SJSA1 (cell line): ENCODE measurements at regions not wholly inside any gene's neighbourhood (a gene's known extent, or its start where the extent isn't known, plus 50 kb on each side); places are given as distances from the start of the nearest gene placed in this dataset.

ENCODE experiments used
- DNase-seq, 2 experiments: peaks; one replicate each; pipeline ENCODE4 v3.0.0-alpha.2; 2015 to 2020; ENCODE audit warnings: low spot score in 2 of 2, low read depth in 1 of 2
- H3K27ac ChIP-seq: fragments of 250-450 bp; sonication (Bioruptor Pico); 2 replicates; pipeline ENCODE4 v1.5.1; 2020; ENCODE audit warnings: mild to moderate bottlenecking, moderate library complexity
- H3K27me3 ChIP-seq: fragments of 250-450 bp; sonication (Bioruptor Pico); replicated peaks from 2 replicates; pipeline ENCODE4 v1.5.1; 2020; ENCODE audit warnings: mild to moderate bottlenecking, moderate library complexity
- H3K36me3 ChIP-seq: fragments of 250-450 bp; sonication (Bioruptor Pico); 2 replicates; pipeline ENCODE4 v1.5.1; 2020; ENCODE audit warnings: mild to moderate bottlenecking
- H3K4me1 ChIP-seq: fragments of 250-450 bp; sonication (Bioruptor Pico); replicated peaks from 2 replicates; pipeline ENCODE4 v1.6.1; 2021; ENCODE audit warnings: mild to moderate bottlenecking
- H3K4me3 ChIP-seq: fragments of 250-450 bp; sonication (Bioruptor Pico); 2 replicates; pipeline ENCODE4 v1.5.1; 2020; ENCODE audit warnings: mild to moderate bottlenecking
- H3K9me3 ChIP-seq: fragments of 250-450 bp; sonication (Bioruptor Pico); replicated peaks from 2 replicates; pipeline ENCODE4 v1.5.1; 2020; ENCODE audit warnings: mild to moderate bottlenecking

DNA sequence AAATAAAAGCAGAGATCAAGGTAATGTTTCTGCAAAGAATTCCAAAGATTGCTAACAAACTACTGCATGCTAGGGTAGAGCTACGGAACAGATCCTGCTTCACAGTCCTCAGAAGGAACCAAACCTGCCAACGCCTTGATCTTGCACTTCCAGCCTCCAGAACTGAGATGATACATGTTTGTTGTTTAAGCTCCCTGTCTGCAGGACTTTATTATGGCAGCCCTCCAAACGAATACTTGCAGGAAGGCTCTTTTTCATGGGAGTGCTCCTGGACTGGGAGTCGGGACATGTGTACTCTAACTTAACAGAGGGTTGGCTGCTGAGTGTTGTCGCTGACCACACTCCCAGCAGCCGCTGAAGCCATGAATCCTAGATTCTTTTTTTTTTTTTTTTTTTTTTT is 808.8 kb upstream of the EEF2KMT start:
- Histone ChIP-seq H3K9me3 (peaks cover 5% of the 10 kb centered on the region; the same call in 1 of the 2 replicates), H3K4me3 (no peak overlapping the region), H3K36me3 (no peaks in the 10 kb centered on the region), H3K4me1 (no peaks in the 10 kb centered on the region), H3K27ac (no peak overlapping the region), H3K27me3 (no peaks in the 10 kb centered on the region)
- DNase-seq, result no peak

DNA sequence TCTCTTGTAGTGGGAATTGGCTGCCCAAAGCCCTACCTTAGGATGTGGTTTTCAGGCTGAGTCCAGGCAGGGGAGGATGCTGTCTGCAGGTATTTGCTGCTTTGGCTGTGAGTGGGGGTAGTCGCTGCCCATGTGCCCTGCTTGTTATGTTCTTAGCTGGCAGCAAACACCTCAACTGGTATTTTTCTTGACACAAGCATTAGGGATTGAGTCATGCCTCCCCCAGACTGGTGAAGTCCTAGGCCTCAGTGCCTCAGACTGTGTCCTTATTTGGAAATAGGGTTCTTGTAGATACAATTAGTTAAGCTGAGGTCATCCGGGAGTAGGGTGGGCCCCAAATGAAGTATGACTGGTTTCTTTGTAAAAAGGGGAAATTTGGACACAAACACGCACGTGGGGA is 808.3 kb upstream of the EEF2KMT start:
- Histone ChIP-seq H3K27me3 (no peaks in the 10 kb centered on the region), H3K4me3 (no peak overlapping the region), H3K4me1 (no peaks in the 10 kb centered on the region), H3K27ac (no peak overlapping the region), H3K36me3 (no peaks in the 10 kb centered on the region), H3K9me3 (peaks cover 5% of the 10 kb centered on the region; the same call in 1 of the 2 replicates)
- DNase-seq, result no peak

DNA sequence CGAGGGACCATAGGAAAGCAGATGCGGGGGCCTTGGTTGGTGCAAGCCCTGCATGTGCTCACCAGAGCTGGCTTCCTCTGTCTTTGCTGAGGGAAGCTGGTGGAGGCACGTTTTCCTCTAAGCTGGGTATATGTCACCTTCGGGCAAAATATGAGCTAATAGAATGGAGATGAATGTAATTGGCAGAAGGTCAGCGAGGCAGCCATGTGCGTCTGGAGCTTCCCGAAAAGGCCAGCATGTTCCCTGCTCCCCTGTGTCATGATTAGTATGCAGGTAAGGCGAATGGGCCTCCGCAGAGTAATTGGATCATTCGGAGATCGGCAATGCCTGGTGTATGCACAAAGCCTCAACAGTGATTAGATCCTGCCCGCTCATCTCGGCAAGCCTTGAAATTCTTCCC is 806.2 kb upstream of the EEF2KMT start:
- H3K27me3 ChIP-seq, result no peaks in the 10 kb centered on the region
- DNase-seq, result no peak

DNA sequence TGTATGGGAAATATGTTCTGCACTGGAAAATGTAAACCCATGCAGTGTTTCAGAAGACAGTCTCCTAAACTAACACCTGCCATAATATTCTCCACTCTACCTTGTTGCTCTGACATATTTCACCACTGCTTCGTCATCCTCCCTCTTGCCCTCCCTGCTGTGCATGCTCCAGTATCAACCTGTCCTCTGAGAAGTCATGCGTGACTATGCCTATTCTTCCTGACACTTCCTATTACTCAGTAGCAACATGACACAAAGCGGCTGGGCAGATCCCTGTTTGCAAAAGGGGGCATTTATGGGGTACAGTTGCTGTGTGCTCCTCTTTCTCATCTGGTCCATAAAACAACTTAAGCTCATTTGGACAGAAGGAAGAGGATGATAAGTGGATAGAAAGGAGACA is 805.6 kb upstream of the EEF2KMT start:
- no peak for DNase-seq
- H3K9me3 ChIP-seq, result peaks cover 5% of the 10 kb centered on the region; the same call in 1 of the 2 replicates

More for the DNA sequence above, 806.2 kb upstream of the EEF2KMT start:
- no peak overlapping the region for H3K4me3 ChIP-seq
- no peaks in the 10 kb centered on the region for H3K4me1 ChIP-seq
- peaks cover 5% of the 10 kb centered on the region; the same call in 1 of the 2 replicates for H3K9me3 ChIP-seq
- H3K27ac ChIP-seq, result no peak overlapping the region
- no peaks in the 10 kb centered on the region for H3K36me3 ChIP-seq

DNA sequence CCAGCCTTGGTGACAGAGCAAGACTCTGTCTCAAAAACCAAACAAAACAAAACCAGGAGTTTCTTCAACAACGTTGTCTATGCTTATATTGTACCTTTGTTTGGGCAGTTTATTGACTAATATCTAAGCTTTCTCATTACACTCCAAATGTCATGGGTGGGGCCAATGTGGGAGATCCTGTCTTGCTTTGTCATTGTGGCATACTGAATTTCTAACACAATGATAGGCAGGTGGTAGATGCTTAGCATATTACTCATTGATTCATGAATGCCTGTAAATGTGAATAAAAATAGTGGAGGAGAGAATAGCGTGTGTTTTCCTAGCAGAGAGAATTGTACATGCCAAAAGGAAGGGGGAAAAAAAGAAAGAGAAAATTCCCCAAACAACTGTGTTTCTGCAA is 802.5 kb upstream of the EEF2KMT start:
- no peak overlapping the region for H3K27ac ChIP-seq
- DNase-seq, result no peak
- H3K4me1 ChIP-seq, result no peaks in the 10 kb centered on the region

More for the DNA sequence above, 805.6 kb upstream of the EEF2KMT start:
- Histone ChIP-seq H3K27me3 (no peaks in the 10 kb centered on the region), H3K27ac (no peak overlapping the region), H3K4me3 (no peak overlapping the region), H3K36me3 (no peaks in the 10 kb centered on the region), H3K4me1 (no peaks in the 10 kb centered on the region)

DNA sequence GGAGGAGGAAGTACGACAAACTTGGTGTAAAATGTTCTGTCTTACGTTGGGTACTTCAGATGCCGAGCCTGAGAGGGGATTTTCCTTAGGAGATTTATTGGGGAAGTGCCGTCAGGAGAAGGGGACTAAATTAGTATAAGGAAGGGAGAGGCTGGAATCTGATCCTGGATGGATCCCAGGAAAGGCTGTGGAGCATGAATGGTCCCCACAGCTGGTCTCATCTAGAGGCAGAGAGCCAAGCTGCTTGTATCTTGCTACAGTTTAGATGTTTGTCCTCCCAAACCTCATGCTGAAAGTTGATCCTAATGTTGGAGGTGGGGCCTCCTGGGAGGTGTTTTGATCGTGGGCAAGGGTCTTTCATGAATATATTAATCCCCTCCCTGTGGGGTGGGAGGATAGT is 798.4 kb upstream of the EEF2KMT start:
- Histone ChIP-seq H3K4me1 (no peaks in the 10 kb centered on the region), H3K9me3 (0 out of 2 replicates have a peak, but pooled peaks cover 3% of the 10 kb centered on the region)
- no peak for DNase-seq

More for the DNA sequence above, 802.5 kb upstream of the EEF2KMT start:
- Histone ChIP-seq H3K36me3 (no peaks in the 10 kb centered on the region), H3K9me3 (peaks cover 3% of the 10 kb centered on the region; the same call in 1 of the 2 replicates), H3K27me3 (no peaks in the 10 kb centered on the region), H3K4me3 (no peak overlapping the region)

DNA sequence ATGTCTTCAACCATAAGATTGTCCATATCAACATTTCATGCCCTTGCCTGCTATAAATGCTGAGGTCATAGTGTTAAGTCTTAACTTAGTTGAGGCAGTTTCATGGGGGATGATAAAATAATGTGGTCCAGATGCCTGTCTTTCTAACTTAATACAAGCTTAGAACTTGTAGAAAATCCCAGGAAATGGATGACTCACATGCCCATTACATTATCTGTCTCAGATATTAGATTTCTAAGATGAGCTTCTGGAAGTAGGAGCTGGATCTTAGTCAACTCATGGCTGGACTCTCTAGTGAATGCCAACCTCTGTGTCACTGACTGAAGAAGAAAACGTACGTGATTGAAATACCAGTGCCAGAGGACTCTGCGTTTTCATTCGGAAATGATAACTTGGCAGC is 797.5 kb upstream of the EEF2KMT start:
- no peak overlapping the region for H3K27ac ChIP-seq
- no peak for DNase-seq
- 0 out of 2 replicates have a peak, but pooled peaks cover 3% of the 10 kb centered on the region for H3K9me3 ChIP-seq
- H3K4me1 ChIP-seq, result no peaks in the 10 kb centered on the region
- no peaks in the 10 kb centered on the region for H3K27me3 ChIP-seq
- H3K4me3 ChIP-seq, result no peak overlapping the region
- no peaks in the 10 kb centered on the region for H3K36me3 ChIP-seq

More for the DNA sequence above, 798.4 kb upstream of the EEF2KMT start:
- no peak overlapping the region for H3K27ac ChIP-seq
- H3K27me3 ChIP-seq, result no peaks in the 10 kb centered on the region
- no peak overlapping the region for H3K4me3 ChIP-seq
- H3K36me3 ChIP-seq, result no peaks in the 10 kb centered on the region

DNA sequence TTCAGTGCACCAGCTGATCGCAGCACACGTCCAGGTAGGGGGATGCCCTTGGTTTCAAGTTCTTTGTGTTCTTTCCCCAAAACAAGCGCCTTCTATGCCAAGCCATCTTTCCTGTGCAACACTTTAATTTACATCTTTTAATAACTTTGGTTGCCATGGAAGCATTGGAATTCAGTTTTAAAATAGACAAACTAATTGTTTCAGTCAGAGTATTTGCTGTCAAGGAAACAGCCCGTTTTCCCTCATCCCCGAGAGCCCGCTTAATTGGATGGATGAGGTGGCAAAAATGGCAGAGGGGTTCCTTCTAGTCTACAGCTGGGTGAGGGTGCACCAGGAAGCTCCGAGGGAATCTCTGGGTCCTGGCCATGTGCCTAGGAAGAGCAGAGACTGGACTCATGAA is 793.7 kb upstream of the EEF2KMT start:
- H3K36me3 ChIP-seq, result no peaks in the 10 kb centered on the region
- H3K4me3 ChIP-seq, result no peak overlapping the region
- no peaks in the 10 kb centered on the region for H3K4me1 ChIP-seq
- H3K27ac ChIP-seq, result no peak overlapping the region
- H3K27me3 ChIP-seq, result no peaks in the 10 kb centered on the region
- H3K9me3 ChIP-seq, result peaks cover 2% of the 10 kb centered on the region; the same call in 1 of the 2 replicates
- no peak for DNase-seq

DNA sequence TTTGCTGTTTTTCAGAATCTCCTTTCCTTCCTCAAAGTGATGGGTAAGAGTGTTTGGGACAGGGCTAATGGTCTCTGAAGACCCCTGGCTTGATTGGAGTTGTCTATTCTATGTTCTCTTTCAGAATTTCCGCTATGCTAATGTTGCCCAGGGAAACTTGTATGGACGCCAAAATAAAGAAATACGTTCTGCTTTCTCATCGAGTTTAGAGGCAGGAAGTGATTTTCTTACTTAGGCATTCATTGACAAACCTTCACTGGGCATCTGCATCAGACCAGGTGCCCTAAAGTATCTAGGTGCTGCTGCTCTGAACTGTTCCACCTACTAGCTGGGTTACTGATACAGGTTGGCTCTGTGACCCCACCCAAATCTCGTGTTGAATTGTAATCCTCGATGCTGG is 787.9 kb upstream of the EEF2KMT start:
- no peak for DNase-seq
- Histone ChIP-seq H3K36me3 (no peaks in the 10 kb centered on the region), H3K27ac (no peak overlapping the region), H3K4me3 (no peak overlapping the region), H3K27me3 (no peaks in the 10 kb centered on the region), H3K4me1 (no peaks in the 10 kb centered on the region), H3K9me3 (peaks cover 2% of the 10 kb centered on the region; the same call in 1 of the 2 replicates)

DNA sequence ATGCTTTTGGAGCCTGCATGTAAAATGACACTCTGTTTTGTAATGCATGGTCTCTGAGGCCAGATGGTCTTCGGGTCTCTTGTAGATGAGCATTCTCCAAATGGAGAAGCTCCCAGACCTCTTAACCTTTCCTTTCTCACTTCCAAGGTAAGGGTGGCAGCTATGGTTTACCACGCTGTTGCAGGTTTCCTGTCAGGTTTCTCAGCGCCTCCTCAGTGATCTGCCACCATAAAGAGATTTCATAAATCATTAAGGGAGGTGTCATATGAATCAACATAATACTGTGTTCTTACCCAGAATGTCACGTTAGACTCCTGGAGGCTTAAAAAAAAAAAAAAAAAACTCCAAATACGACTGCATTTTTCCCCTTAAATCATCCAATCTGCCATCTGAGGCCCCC is 787.4 kb upstream of the EEF2KMT start:
- Histone ChIP-seq H3K9me3 (peaks cover 2% of the 10 kb centered on the region; the same call in 1 of the 2 replicates), H3K27me3 (no peaks in the 10 kb centered on the region), H3K4me3 (no peak overlapping the region), H3K36me3 (no peaks in the 10 kb centered on the region), H3K27ac (no peak overlapping the region), H3K4me1 (no peaks in the 10 kb centered on the region)
- no peak for DNase-seq

DNA sequence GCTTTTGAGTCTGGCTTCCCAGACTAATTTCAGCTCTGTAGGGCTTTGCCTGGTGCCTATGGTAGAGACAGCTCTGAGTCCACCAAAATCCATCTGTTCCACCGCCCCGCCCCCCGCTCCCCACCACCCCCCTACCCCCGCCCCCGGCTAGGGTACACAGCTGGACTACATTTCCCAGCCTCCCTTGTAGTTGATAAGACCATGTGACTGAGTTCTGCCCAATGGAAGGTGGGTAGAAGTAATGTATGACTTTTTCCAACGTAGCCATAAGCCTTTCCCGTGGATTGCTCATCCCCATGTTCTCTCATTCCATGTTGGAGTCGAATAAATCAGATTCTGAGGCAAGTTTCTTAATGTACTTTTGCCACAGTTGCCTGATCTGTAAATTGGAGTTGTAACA is 786.7 kb upstream of the EEF2KMT start:
- Histone ChIP-seq H3K27me3 (no peaks in the 10 kb centered on the region), H3K27ac (no peak overlapping the region), H3K4me3 (no peak overlapping the region), H3K4me1 (no peaks in the 10 kb centered on the region), H3K9me3 (peaks cover 2% of the 10 kb centered on the region; the same call in 1 of the 2 replicates), H3K36me3 (no peaks in the 10 kb centered on the region)
- DNase-seq, result no peak

DNA sequence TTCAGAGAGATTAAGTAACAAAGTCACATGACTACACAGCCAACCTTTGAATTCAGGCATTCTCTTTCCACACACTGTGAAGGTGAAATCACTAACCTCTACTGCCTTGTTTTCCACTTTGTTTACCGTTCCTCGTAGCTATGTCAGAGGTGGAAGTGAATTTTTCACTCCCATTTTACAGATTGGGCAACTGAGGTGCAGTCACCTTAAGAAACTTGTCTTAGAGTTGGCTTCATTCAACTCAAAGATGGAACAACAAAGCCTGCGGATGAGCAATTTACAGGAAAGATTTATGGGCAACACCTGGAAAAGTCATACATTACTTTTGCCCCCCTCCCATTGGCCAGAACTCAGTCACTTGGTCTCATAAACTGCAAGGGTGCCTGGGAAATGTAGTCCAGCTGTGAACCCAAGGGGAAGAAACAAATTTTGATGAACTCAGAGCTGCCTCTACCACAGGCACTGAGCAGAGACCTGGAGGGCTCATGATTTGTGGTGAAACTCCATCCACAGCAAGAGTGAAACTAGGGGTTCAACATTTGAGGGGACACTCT is 784.6 kb upstream of the EEF2KMT start:
- no peaks in the 10 kb centered on the region for H3K4me1 ChIP-seq
- no peak for DNase-seq
- no peaks in the 10 kb centered on the region for H3K27me3 ChIP-seq
- no peaks in the 10 kb centered on the region for H3K9me3 ChIP-seq
- H3K4me3 ChIP-seq, result no peak overlapping the region
- H3K36me3 ChIP-seq, result no peaks in the 10 kb centered on the region
- H3K27ac ChIP-seq, result no peak overlapping the region

DNA sequence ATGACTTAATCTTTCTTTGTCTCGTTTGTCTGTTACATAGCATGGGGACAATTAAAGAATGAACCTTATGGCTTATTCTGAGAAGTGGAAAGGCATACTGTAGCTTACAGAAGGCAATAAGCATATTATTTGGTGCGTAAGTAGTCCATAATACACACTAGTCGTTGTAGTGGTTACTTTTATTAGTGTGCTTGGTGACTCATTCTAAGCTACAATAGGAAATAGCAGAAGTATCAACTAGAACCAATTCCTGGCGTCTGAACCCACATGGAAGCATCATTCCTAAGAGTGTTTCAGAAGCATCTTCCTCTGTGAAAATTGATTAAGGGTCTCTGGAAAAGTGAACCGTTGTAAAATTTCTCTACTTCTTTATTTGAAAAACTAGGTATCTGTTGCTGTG is 777.8 kb upstream of the EEF2KMT start:
- Histone ChIP-seq H3K4me1 (no peaks in the 10 kb centered on the region), H3K27me3 (no peaks in the 10 kb centered on the region), H3K36me3 (no peaks in the 10 kb centered on the region), H3K27ac (no peak overlapping the region), H3K9me3 (no peaks in the 10 kb centered on the region), H3K4me3 (no peak overlapping the region)
- no peak for DNase-seq

DNA sequence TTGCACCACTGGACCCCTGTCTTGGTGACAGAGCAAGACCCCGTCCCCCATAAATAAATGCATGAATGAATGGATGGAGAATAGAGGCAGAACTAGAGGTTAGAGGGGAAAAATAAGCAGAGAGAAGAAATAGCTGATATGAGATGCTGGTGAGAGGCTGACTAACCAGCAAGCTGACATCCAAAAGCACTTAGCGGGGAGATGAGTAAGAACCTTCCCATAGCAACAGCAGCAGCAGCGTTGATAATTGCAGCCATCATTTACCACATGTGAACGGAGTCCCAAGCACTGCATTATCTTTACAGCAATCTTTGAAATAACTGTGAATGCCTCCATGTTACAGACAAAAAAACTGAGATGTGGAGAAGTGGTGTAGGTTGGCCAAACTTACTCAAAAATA is 777.3 kb upstream of the EEF2KMT start:
- no peaks in the 10 kb centered on the region for H3K4me1 ChIP-seq
- H3K9me3 ChIP-seq, result no peaks in the 10 kb centered on the region
- H3K27ac ChIP-seq, result no peak overlapping the region
- no peak overlapping the region for H3K4me3 ChIP-seq
- no peaks in the 10 kb centered on the region for H3K27me3 ChIP-seq
- H3K36me3 ChIP-seq, result no peaks in the 10 kb centered on the region
- no peak for DNase-seq

DNA sequence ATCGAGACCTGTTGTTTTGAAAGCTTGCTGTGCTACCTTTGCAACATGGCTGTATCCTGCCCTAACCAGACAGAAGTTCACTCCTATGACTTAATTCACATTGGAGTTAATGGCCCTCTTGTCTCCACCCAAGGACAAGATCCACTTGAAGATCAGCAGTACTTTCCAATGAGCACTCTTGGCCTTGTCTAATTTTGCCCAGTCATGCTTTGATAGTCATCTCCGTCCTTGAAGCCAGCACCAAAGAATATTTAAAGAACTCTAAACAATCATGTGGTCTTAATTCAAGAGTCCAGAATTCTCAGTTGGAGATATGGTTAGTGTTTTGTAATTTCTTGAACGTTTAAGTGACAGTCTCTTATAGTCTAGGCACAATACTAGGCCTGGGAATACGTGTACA is 775.6 kb upstream of the EEF2KMT start:
- Histone ChIP-seq H3K36me3 (no peaks in the 10 kb centered on the region), H3K4me3 (no peak overlapping the region), H3K4me1 (no peaks in the 10 kb centered on the region), H3K27me3 (no peaks in the 10 kb centered on the region), H3K27ac (no peak overlapping the region), H3K9me3 (no peaks in the 10 kb centered on the region)
- no peak for DNase-seq
